ENCODE measurements at regions not wholly inside any gene's neighbourhood (a gene's known extent, or its start where the extent isn't known, plus 50 kb on each side); places are given as distances from the start of the nearest gene placed in this dataset.

GRCh38 chr2:17272170-17272569 lies 246.1 kb downstream of the RAD51AP2 start:
- TF ChIP-seq CTCF (conservative IDR thresholded peaks at IDR 0.05; ENCODE audit: low read depth in 2 of 2) (no peak), EZH2phosphoT487 (IDR thresholded peaks at IDR 0.05; ENCODE audit: unreplicated experiment) (no peak), JUNB (IDR thresholded peaks at IDR 0.05; ENCODE audit: unreplicated experiment) (no peak), EZH2 (IDR thresholded peaks at IDR 0.05; ENCODE audit: low read depth, unreplicated experiment) (no peak), REST (IDR thresholded peaks at IDR 0.05; ENCODE audit: unreplicated experiment) (no peak), ETS1 (IDR thresholded peaks at IDR 0.05) (no peak), POLR2AphosphoS5 (IDR thresholded peaks at IDR 0.05; ENCODE audit: low read depth) (no peak)

Measured in GM23338 (cell line).